ENCODE measurements at regions not wholly inside any gene's neighbourhood (a gene's known extent, or its start where the extent isn't known, plus 50 kb on each side); places are given as distances from the start of the nearest gene placed in this dataset.

DNA sequence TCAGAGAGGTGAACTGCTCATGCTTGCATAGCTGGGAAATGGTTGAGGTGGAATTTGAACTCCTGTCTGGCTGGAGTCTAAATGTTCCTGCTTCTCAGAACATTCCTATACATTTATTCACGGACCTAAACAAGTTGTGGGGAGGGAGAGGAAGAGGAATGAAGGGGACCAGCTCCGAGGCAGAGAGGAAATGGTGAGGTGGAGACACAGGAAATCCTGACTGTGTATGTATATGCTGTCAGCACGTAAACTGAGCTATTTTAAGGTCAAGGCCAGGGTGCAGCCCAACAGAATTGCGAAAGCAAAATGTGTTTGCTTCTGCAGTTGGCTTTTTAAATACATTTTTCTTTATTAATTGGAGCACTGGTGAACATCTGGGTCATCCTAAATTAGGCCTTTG, 74.1 kb upstream of the POMGNT2 start:
- no peak for DNase-seq (ENCODE audit: low spot score)

GRCh38 chr3:43178891-43179366, 73.0 kb upstream of the POMGNT2 start:
- DNase-seq (ENCODE audit: low spot score), result no peak

DNA sequence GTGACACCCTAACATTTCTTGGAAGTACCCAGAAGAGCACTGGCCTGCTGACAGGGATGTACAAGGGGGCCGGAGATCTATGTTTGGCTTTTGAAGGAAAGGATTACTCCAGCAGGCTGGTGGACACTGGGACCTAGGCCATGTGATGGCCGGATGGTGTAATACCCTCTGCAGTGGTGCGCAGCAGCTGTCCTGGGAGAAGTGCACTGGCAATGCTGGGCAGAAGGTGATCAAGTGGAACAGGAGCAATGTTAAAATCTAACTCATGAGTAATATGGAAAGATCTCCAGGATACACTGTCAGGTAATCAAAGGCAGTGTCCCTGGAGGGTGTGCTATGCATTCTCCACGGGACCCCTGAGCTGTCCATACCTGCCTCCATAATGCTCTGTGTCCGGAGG, 71.2 kb upstream of the POMGNT2 start:
- no peak for DNase-seq (ENCODE audit: low spot score)

- DNase-seq (ENCODE audit: low spot score), result no peak
Measured at GRCh38 chr3:43176666-43177065, 70.8 kb upstream of the POMGNT2 start.

- DNase-seq (ENCODE audit: low spot score), result no peak
Measured at GRCh38 chr3:43175541-43175940, 69.7 kb upstream of the POMGNT2 start.

GRCh38 chr3:43173949-43174348, 68.1 kb upstream of the POMGNT2 start:
- DNase-seq (ENCODE audit: low spot score), result no peak

DNA sequence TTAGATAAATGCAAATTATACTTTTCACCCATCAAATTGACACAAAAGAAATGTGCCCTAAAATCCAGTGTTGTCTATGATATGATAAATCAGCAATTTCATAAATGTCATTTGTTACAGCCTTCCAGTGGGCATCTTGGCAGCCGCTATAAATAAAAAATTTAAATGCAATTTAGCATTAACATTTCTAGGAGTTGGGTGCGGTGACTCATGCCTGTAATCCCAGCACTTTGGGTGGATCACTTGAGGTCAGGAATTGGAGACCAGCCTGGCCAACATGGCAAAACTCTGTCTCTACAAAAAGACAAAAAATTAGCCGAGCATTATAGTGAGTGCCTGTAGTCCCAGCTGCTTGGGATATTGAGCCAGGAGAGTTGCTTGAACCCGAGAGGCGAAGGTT, 65.9 kb upstream of the POMGNT2 start:
- DNase-seq (ENCODE audit: low spot score), result no peak

GRCh38 chr3:43170553-43170952, 64.7 kb upstream of the POMGNT2 start:
- DNase-seq (ENCODE audit: low spot score), result no peak

DNA sequence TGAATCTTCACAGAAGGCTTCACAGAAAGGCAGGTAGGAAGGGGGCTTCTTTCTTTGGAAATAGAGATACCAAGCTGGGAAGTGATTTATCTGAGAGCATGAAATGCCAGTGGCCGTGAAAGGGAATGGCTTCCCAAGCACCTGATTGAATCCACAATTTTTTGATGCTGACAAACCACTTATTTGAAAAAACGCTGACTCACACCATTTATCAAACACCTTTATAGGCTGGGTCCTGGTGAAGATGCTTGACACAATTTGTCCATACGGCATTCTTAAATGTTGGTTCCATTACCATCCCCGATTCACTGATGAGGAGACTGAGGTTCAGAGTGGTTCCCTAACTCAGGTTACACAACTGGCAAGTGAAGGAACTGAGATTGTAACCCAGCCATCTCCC, 64.1 kb upstream of the POMGNT2 start:
- DNase-seq (ENCODE audit: low spot score), result no peak

- DNase-seq (ENCODE audit: low spot score), result no peak
Measured at GRCh38 chr3:43166406-43166805, 60.5 kb upstream of the POMGNT2 start.

DNA sequence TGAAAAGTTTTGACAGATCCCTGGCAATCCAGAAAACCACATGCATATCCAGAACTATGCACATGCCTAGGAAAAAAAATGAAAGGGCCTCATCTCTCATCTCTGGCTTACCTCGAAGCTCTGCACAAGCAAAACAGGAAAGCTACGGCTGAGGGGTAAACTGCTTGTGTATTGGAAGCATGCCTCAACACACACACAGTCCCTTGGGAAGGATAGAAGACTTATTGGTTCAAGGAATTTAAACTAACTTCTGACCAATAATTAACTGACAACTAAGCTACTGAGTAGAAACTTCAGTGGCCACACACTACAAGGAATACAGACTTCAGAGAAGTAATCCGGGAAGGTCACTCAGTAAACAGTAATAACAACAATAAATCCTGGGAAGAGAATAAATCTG, 59.9 kb upstream of the POMGNT2 start:
- DNase-seq (ENCODE audit: low spot score), result no peak

DNA sequence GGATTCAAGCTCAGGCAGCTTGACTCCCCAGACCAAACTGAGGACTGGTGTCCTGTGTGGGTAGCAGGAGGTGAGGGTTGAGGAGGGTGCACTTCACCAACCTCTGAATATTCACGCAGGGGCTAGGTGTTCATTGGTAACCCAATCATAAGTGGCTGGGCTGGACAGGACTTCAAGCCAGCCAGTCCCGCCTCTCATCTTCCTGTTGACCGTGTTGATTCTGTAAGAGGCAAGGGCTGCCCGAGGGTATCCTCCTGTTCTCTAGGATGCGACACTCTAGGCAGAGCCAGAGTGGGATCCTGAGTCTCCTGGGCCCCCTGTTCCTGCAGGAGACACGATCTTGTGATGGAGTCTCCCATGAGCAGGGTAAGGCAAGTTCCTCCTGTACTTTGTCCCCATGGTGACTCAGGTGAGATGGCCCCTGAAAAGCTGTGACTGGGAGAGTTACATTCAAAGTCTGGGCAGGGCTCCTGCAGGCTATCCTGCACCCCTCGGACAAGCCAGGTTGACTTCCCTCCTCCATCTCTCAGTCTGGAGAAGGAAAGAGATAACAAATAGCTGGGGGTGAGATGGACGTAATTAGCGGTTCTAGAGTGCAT, 58.1 kb upstream of the POMGNT2 start:
- DNase-seq (ENCODE audit: low spot score), result no peak

DNA sequence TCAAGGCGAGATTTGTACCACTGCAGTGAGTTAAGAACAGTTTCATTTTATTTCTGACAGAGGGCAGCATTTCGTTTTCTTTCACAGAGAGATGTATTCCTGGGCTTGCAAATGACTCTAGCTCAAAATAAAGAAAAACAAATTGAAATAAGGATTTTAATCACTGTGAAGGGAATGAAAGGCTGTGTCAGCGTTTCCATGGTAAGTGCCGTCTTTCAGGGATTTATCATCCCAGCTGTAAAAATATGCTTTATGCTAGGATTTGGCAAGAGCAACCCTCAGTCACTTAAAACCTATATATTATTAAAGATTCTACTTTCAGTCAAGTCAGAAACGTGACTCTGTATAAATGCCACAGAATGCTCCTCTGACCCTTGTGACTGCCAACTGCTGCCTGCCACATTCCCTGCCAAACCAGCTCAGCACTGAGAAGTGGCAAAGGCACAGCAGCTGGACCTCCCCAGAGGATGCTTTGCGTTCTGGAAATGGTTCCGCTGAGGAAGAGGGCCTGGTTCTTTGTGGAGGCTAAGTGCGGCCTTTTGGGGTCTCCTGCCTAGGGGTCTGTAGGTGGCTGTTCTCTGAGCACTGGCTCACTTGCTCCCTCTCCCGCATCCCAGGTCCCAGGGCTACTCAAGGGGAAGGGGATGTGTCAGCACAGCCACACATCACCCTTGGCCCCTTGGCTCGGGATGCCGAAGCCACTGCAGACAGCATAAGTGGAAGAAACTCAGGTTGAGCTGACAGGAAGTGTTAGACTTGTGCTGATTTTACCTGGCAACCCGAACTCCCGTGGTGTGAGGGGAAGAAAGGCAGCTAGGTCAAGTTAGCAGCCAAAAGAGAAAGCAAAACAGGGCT, 56.6 kb upstream of the POMGNT2 start:
- no peak for DNase-seq (ENCODE audit: low spot score)

GRCh38 chr3:43161684-43162229, 55.9 kb upstream of the POMGNT2 start:
- DNase-seq (ENCODE audit: low spot score), result no peak

- DNase-seq (ENCODE audit: low spot score), result no peak
Measured at GRCh38 chr3:43160664-43161063, 54.8 kb upstream of the POMGNT2 start.

DNA sequence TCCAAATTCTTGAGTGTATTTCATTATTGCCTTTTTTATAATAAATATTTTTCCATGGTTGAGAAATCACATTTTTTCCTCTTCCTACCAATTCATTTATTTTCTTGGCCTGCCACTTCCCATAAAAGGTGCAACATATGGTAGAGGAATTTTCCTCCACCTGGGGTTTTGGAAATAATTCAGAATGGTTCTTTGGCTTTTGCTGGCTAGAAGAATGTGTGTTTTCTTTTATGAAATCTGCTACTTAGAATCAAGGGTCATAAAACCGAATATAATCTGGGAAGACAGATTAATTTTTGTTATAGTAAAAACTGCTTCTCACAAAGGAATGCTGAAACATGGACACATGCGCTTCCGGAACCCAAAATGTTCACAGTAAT, 54.0 kb upstream of the POMGNT2 start:
- no peak for DNase-seq (ENCODE audit: low spot score)

GRCh38 chr3:43159131-43159875, 53.4 kb upstream of the POMGNT2 start:
- DNase-seq (ENCODE audit: low spot score), result no peak

DNA sequence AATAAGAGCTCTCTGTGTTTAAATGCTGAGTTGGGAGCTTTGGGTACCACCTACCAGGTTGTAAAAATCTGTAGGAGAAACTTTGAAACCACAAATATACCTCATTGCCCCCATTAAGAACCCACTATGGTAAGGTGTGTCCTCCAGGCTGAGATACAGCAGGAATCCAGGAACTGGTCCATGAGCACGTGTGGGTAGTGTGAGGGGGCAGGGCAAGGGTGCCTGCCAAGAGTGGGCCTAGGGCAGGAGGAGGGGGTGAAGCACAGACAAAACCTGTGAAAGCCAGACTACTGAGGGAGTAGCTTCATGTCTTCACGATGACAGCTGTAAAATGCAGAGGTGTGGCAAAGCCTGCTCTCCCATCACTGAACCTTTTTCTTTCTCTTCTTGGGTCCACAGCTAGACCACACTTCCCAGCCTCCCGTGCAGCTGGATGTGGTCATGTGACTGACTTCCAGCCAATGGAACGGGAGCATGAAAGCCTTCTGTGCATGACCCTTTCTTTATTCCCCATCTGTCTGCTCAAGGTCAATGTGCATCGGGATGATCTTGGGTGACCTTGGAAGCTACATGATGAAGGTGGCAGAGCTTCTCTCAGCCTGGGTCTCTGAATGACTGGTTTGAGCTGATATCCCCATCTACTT, 51.1 kb upstream of the POMGNT2 start:
- no peak for DNase-seq (ENCODE audit: low spot score)

GRCh38 chr3:43155464-43156121, 49.7 kb upstream of the POMGNT2 start:
- peak; percentile 84 for DNase-seq (ENCODE audit: low spot score)

Data from D341Med (cell line).